Renal cortex interstitium (tissue), 11 donors: ENCODE measurements at regions not wholly inside any gene's neighbourhood (a gene's known extent, or its start where the extent isn't known, plus 50 kb on each side); places are given as distances from the start of the nearest gene placed in this dataset.

ENCODE experiments used
- DNase-seq, 11 donors: peaks; one replicate each; pipeline ENCODE4 v3.0.0-alpha.2; 2013; ENCODE audit warnings: low read depth in 9 of 11, low spot score in 4 of 11; ENCODE audit errors: extremely low read depth in 1 of 11

- no peak for DNase-seq
These were observed 124.7 kb downstream of the GPAT3 start for GRCh38 chr4:83660578-83660977.

GRCh38 chr4:83658806-83659205, 122.9 kb downstream of the GPAT3 start:
- DNase-seq, result no peak

- DNase-seq, result no peak
These were observed 121.4 kb downstream of the GPAT3 start for GRCh38 chr4:83657336-83657735.
